ENCODE measurements at regions not wholly inside any gene's neighbourhood (a gene's known extent, or its start where the extent isn't known, plus 50 kb on each side); places are given as distances from the start of the nearest gene placed in this dataset.

DNA sequence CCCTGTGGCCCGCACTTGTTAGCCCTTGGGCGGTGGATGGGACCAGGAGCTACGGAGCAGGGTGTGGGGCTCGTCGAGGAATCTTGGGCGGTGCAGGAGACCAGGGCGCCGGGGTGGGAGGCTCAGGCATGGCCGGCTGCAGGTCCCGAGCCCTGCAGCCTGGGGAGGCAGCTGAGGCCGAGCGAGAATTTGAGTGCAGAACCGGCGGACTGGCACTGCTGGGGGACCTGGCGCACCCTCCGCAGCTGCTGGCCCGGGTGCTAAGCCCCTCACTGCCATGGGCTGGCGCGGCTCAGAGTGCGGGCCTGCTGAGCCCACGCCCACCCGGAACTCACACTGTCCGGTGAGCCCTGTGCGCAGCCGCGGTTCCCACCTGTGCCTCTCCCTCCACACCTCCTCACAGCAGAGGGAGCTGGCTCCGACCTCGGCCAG lies 73.6 kb upstream of the TLL1 start:
- no peak for DNase-seq (ENCODE audit: low read depth)
- no peak overlapping the region for H3K4me3 ChIP-seq (ENCODE audit: low read depth, low read length)
- TF ChIP-seq CTCF (conservative IDR thresholded peaks at IDR 0.05; ENCODE audit: low read depth, low read length), result no peak

- no peak overlapping the region for H3K4me3 ChIP-seq (ENCODE audit: low read depth, low read length)
- TF ChIP-seq CTCF (conservative IDR thresholded peaks at IDR 0.05; ENCODE audit: low read depth, low read length), result no peak
- no peak for DNase-seq (ENCODE audit: low read depth)
These were observed 70.6 kb upstream of the TLL1 start for GRCh38 chr4:165802452-165802851.

GRCh38 chr4:165803005-165803404 lies 70.0 kb upstream of the TLL1 start:
- TF ChIP-seq CTCF (conservative IDR thresholded peaks at IDR 0.05; ENCODE audit: low read depth, low read length), result no peak
- no peak overlapping the region for H3K4me3 ChIP-seq (ENCODE audit: low read depth, low read length)
- no peak for DNase-seq (ENCODE audit: low read depth)

DNA sequence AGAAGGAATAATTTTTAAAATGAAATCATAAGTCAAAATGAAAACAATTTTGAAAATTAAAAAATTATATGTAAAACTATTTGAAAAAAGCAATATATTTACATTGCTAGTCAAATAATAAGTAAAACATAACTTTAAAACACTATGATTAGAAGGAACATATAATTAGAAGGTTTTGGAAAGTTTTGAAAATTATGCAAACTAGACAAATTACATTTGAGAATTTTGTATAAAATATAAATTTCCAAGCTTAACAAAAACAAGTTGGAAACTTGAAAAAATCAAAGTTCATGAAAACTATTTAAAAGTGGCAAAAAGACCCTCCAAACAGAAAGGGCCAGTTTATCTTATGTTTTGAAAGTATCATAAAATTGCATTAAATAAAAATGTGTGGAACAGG lies 67.6 kb upstream of the TLL1 start:
- no peak overlapping the region for H3K4me3 ChIP-seq (ENCODE audit: low read depth, low read length)
- no peak for DNase-seq (ENCODE audit: low read depth)
- TF ChIP-seq CTCF (conservative IDR thresholded peaks at IDR 0.05; ENCODE audit: low read depth, low read length), result no peak

GRCh38 chr4:165806613-165807012 lies 66.4 kb upstream of the TLL1 start:
- no peak overlapping the region for H3K4me3 ChIP-seq (ENCODE audit: low read depth, low read length)
- TF ChIP-seq CTCF (conservative IDR thresholded peaks at IDR 0.05; ENCODE audit: low read depth, low read length), result no peak
- DNase-seq (ENCODE audit: low read depth), result no peak

- DNase-seq (ENCODE audit: low read depth), result peak; percentile 16
These were observed 62.3 kb upstream of the TLL1 start for GRCh38 chr4:165810726-165811125.

More at GRCh38 chr4:165810726-165811125, 62.3 kb upstream of the TLL1 start:
- TF ChIP-seq CTCF (conservative IDR thresholded peaks at IDR 0.05; ENCODE audit: low read depth, low read length), result no peak
- H3K4me3 ChIP-seq (ENCODE audit: low read depth, low read length), result no peak overlapping the region
